Mammary epithelial cell (primary cell): ENCODE measurements at regions not wholly inside any gene's neighbourhood (a gene's known extent, or its start where the extent isn't known, plus 50 kb on each side); places are given as distances from the start of the nearest gene placed in this dataset.
"Not testable (repeated sequence)": the region's sequence is repeated elsewhere in the genome, so short reads cannot be mapped to it uniquely, and the experiment has no call there.

ENCODE experiments used
- EZH2 ChIP-seq: IDR thresholded peaks from 2 replicates; pipeline ENCODE4 v1.6.1; 2012; ENCODE audit warnings: low read length, inconsistent platforms, borderline replicate concordance
- TF ChIP-seq, protein P1 (sequence below), 2 donors: IDR thresholded peaks in 1 of 2; conservative IDR thresholded peaks in 1 of 2; 2 replicates each; pipeline ENCODE4 v1.5.1; 2011 to 2012; ENCODE audit warnings: inconsistent platforms in 2 of 2, low read length in 2 of 2, mild to moderate bottlenecking in 2 of 2, control low read depth in 1 of 2, low read depth in 1 of 2; ENCODE audit not compliant: insufficient read depth in 1 of 2; ENCODE audit errors: extremely low read depth in 1 of 2

DNA sequence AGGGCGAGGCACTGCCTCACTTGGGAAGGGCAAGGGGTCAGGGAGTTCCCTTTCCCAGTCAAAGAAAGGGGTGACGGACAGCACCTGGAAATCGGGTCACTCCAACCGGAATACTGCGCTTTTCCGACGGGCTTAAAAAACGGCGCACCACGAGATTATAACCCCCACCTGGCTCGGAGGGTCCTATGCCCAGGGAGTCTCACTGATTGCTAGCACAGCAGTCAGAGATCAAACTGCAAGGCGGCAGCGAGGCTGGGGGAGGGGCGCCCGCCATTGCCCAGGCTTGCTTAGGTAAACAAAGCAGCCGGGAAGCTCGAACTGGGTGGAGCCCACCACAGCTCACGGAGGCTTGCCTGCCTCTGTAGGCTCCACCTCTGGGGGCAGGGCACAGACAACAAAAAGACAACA lies 366.5 kb downstream of the NR4A2 start:
- TF ChIP-seq, protein P1, sequence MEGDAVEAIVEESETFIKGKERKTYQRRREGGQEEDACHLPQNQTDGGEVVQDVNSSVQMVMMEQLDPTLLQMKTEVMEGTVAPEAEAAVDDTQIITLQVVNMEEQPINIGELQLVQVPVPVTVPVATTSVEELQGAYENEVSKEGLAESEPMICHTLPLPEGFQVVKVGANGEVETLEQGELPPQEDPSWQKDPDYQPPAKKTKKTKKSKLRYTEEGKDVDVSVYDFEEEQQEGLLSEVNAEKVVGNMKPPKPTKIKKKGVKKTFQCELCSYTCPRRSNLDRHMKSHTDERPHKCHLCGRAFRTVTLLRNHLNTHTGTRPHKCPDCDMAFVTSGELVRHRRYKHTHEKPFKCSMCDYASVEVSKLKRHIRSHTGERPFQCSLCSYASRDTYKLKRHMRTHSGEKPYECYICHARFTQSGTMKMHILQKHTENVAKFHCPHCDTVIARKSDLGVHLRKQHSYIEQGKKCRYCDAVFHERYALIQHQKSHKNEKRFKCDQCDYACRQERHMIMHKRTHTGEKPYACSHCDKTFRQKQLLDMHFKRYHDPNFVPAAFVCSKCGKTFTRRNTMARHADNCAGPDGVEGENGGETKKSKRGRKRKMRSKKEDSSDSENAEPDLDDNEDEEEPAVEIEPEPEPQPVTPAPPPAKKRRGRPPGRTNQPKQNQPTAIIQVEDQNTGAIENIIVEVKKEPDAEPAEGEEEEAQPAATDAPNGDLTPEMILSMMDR (conservative IDR thresholded peaks at IDR 0.05 in 1 of 2, IDR thresholded peaks at IDR 0.05 in 1 of 2; ENCODE audit: extremely low read depth in 1 of 2, insufficient read depth in 1 of 2, low read depth in 1 of 2, low read length in 2 of 2) = not testable (repeated sequence)
- TF ChIP-seq EZH2 = not testable (repeated sequence)
